Hematopoietic multipotent progenitor cell treated with erythropoietin and hydrocortisone succinate and interleukin-3 and kit ligand, for 4 days (in vitro differentiated cells): ENCODE measurements at regions not wholly inside any gene's neighbourhood (a gene's known extent, or its start where the extent isn't known, plus 50 kb on each side); places are given as distances from the start of the nearest gene placed in this dataset.

Experiments
- DNase-seq: peaks from one replicate; pipeline ENCODE4 v3.0.0-alpha.2; 2015

GRCh38 chr21:16377857-16378256, 648.1 kb downstream of the USP25 start:
- DNase-seq, result no peak

- DNase-seq, result no peak
Observed at GRCh38 chr21:16378525-16378924, 648.7 kb downstream of the USP25 start.

- no peak for DNase-seq
Observed at GRCh38 chr21:16388291-16388690, 658.5 kb downstream of the USP25 start.

- no peak for DNase-seq
Observed at GRCh38 chr21:16388911-16389560, 659.3 kb downstream of the USP25 start.

- DNase-seq, result no peak
Observed at GRCh38 chr21:16389643-16390042, 659.9 kb downstream of the USP25 start.

- no peak for DNase-seq
Observed at GRCh38 chr21:16395285-16395684, 665.5 kb downstream of the USP25 start.

- DNase-seq, result no peak
Observed at GRCh38 chr21:16402752-16403151, 673.0 kb downstream of the USP25 start.

- no peak for DNase-seq
Observed at GRCh38 chr21:16404776-16405175, 675.0 kb downstream of the USP25 start.

GRCh38 chr21:16406355-16406754, 676.6 kb downstream of the USP25 start:
- DNase-seq, result peak; percentile 8

GRCh38 chr21:16407403-16408240, 677.8 kb downstream of the USP25 start:
- no peak for DNase-seq

- DNase-seq, result no peak
Observed at GRCh38 chr21:16408280-16408679, 678.5 kb downstream of the USP25 start.

- no peak for DNase-seq
Observed at GRCh38 chr21:16409352-16409751, 679.6 kb downstream of the USP25 start.

GRCh38 chr21:16418226-16418625, 688.4 kb downstream of the USP25 start:
- no peak for DNase-seq

GRCh38 chr21:16418642-16419041, 688.9 kb downstream of the USP25 start:
- DNase-seq, result no peak

GRCh38 chr21:16419188-16419921, 689.6 kb downstream of the USP25 start:
- DNase-seq, result peak; percentile 46

GRCh38 chr21:16420031-16420724, 690.4 kb downstream of the USP25 start:
- DNase-seq, result peak; percentile 14

GRCh38 chr21:16421007-16421406, 691.2 kb downstream of the USP25 start:
- DNase-seq, result no peak

GRCh38 chr21:16421965-16422364, 692.2 kb downstream of the USP25 start:
- DNase-seq, result no peak

GRCh38 chr21:16422702-16423101, 692.9 kb downstream of the USP25 start:
- no peak for DNase-seq

GRCh38 chr21:16423921-16424320, 694.1 kb downstream of the USP25 start:
- no peak for DNase-seq

GRCh38 chr21:16424331-16424751, 694.6 kb downstream of the USP25 start:
- DNase-seq, result no peak

- DNase-seq, result no peak
Observed at GRCh38 chr21:16425376-16425775, 695.6 kb downstream of the USP25 start.

- no peak for DNase-seq
Observed at GRCh38 chr21:16426936-16427335, 697.2 kb downstream of the USP25 start.
